PC-3 (cell line): ENCODE measurements at regions not wholly inside any gene's neighbourhood (a gene's known extent, or its start where the extent isn't known, plus 50 kb on each side); places are given as distances from the start of the nearest gene placed in this dataset.
A peak's percentile ranks its signal among the peaks of the same experiment; 100 is the strongest.

Experiments used
- ATAC-seq: fragments of 200-7000 bp; cut with Tn5 transposase; 2 replicates; pipeline ENCODE4 v1.9.1; 2020; ENCODE audit warnings: mild to moderate bottlenecking, moderate library complexity
- BruUV-seq: library from RNA; stranded (reverse); fragments of 400-500 nt; replicated peaks from 2 replicates; lab custom pipeline; 2021; lab: Mats Ljungman, UMichigan
- CTCF ChIA-PET: fragments of 300-600 bp; sonication (Branson Sonifier 250); formaldehyde crosslinking; loops from one replicate; lab custom pipeline; 2022; ENCODE audit warnings: antibody characterized with exemption; lab: Charles Lee
- POLR2A ChIA-PET: fragments of 300-600 bp; sonication (Branson Sonifier 250); formaldehyde crosslinking; loops from one replicate; lab custom pipeline; 2022; ENCODE audit warnings: antibody characterized with exemption; ENCODE audit not compliant: unreplicated experiment; lab: Charles Lee
- DNase-seq: peaks from one replicate; pipeline ENCODE4 v3.0.0-alpha.2; 2015
- H2AFZ ChIP-seq: fragments of 300-600 bp; sonication (generic); 2 replicates; pipeline ENCODE4 v1.6.0; 2016; ENCODE audit warnings: antibody characterized with exemption, low read length
- H3F3A ChIP-seq: fragments of 300-600 bp; sonication (generic); one replicate; pipeline ENCODE4 v1.6.0; 2017; ENCODE audit warnings: antibody characterized with exemption, low read length, control low read depth, mild to moderate bottlenecking; ENCODE audit not compliant: unreplicated experiment
- H3K27ac ChIP-seq: fragments of 300-600 bp; sonication (generic); 2 replicates; pipeline ENCODE4 v1.5.1; 2016; ENCODE audit warnings: mild to moderate bottlenecking, low read length
- H3K27me3 ChIP-seq: fragments of 300-600 bp; sonication (generic); 2 replicates; pipeline ENCODE4 v1.6.1; 2016; ENCODE audit warnings: low read length, mixed read lengths
- H3K36me3 ChIP-seq: fragments of 300-600 bp; sonication (generic); 2 replicates; pipeline ENCODE4 v1.6.1; 2016; ENCODE audit warnings: low read depth, mixed run types, low read length, mixed read lengths
- H3K4me1 ChIP-seq: fragments of 300-600 bp; sonication (generic); 2 replicates; pipeline ENCODE4 v1.5.1; 2016; ENCODE audit warnings: low read length; ENCODE audit not compliant: insufficient read depth
- H3K4me2 ChIP-seq: fragments of 300-600 bp; sonication (generic); 2 replicates; pipeline ENCODE4 v1.6.0; 2016; ENCODE audit warnings: low read length
- H3K4me3 ChIP-seq: fragments of 300-600 bp; sonication (generic); 2 replicates; pipeline ENCODE4 v1.5.1; 2016; ENCODE audit warnings: mild to moderate bottlenecking, low read length, mixed read lengths
- H3K79me2 ChIP-seq: fragments of 300-600 bp; sonication (generic); 2 replicates; pipeline ENCODE4 v1.6.1; 2017; ENCODE audit warnings: low read length, mixed read lengths
- H3K9ac ChIP-seq: fragments of 300-600 bp; sonication (generic); 2 replicates; pipeline ENCODE4 v1.6.0; 2016; ENCODE audit warnings: mild to moderate bottlenecking, low read length
- H3K9me2 ChIP-seq: fragments of 300-600 bp; sonication (generic); replicated peaks from 2 replicates; pipeline ENCODE4 v1.6.1; 2016; ENCODE audit warnings: mixed run types, low read length, mixed read lengths
- H3K9me3 ChIP-seq: fragments of 300-600 bp; sonication (generic); 2 replicates; pipeline ENCODE4 v1.6.1; 2016; ENCODE audit warnings: low read length, mixed read lengths
- H4K20me1 ChIP-seq: fragments of 300-600 bp; sonication (generic); 2 replicates; pipeline ENCODE4 v1.6.1; 2016; ENCODE audit warnings: low read length, mixed read lengths
- EZH2 ChIP-seq: fragments of 300-600 bp; sonication (generic); IDR thresholded peaks from one replicate; pipeline ENCODE4 v1.6.1; 2017; ENCODE audit warnings: antibody characterized with exemption, mild to moderate bottlenecking, low read length; ENCODE audit not compliant: unreplicated experiment
- EZH2phosphoT487 ChIP-seq: fragments of 300-600 bp; sonication (generic); IDR thresholded peaks from 2 replicates; pipeline ENCODE4 v1.6.1; 2018; ENCODE audit warnings: mild to moderate bottlenecking, antibody characterized with exemption, low read length, borderline replicate concordance
- intact Hi-C: fragments of 100-400 bp; cut with micrococcal nuclease; formaldehyde crosslinking; loops from 2 replicates; pipeline ENCODE4 v1.9.0; 2023
- TF ChIP-seq, protein P1 (sequence below): fragments of 300-600 bp; sonication (generic); conservative IDR thresholded peaks from 2 replicates; pipeline ENCODE4 v1.5.1; 2017; ENCODE audit warnings: antibody characterized with exemption, low read depth, mild to moderate bottlenecking, low read length

- no TSS peak for BruUV-seq
- Histone ChIP-seq H3K4me1 (no peaks in the 10 kb centered on the region), H3F3A (no peaks in the 10 kb centered on the region), H3K27ac (no peak overlapping the region), H3K36me3 (no peaks in the 10 kb centered on the region), H3K79me2 (no peaks in the 10 kb centered on the region), H3K4me2 (no peak overlapping the region), H3K9ac (no peak overlapping the region), H3K9me3 (no peaks in the 10 kb centered on the region), H4K20me1 (no peaks in the 10 kb centered on the region), H3K4me3 (no peak overlapping the region), H3K9me2 (no peaks in the 10 kb centered on the region), H3K27me3 (no peaks in the 10 kb centered on the region), H2AFZ (no peak overlapping the region)
- ChIA-PET CTCF (no interaction called here), POLR2A (no interaction called here)
- intact Hi-C loops = no loop called here
- TF ChIP-seq EZH2phosphoT487 = no peak
- TF ChIP-seq EZH2 = no peak
- TF ChIP-seq, protein P1, sequence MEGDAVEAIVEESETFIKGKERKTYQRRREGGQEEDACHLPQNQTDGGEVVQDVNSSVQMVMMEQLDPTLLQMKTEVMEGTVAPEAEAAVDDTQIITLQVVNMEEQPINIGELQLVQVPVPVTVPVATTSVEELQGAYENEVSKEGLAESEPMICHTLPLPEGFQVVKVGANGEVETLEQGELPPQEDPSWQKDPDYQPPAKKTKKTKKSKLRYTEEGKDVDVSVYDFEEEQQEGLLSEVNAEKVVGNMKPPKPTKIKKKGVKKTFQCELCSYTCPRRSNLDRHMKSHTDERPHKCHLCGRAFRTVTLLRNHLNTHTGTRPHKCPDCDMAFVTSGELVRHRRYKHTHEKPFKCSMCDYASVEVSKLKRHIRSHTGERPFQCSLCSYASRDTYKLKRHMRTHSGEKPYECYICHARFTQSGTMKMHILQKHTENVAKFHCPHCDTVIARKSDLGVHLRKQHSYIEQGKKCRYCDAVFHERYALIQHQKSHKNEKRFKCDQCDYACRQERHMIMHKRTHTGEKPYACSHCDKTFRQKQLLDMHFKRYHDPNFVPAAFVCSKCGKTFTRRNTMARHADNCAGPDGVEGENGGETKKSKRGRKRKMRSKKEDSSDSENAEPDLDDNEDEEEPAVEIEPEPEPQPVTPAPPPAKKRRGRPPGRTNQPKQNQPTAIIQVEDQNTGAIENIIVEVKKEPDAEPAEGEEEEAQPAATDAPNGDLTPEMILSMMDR = no peak
- ATAC-seq = no peak
- DNase-seq = no peak
Measured at GRCh38 chr5:28483327-28484025, 1445.1 kb upstream of the CDH9 start.

- Histone ChIP-seq H3K4me3 (no peak overlapping the region), H3K79me2 (no peaks in the 10 kb centered on the region), H4K20me1 (no peaks in the 10 kb centered on the region), H3K4me2 (no peak overlapping the region), H3K4me1 (no peaks in the 10 kb centered on the region), H2AFZ (no peak overlapping the region), H3K9me2 (no peaks in the 10 kb centered on the region), H3K27ac (no peak overlapping the region), H3K9me3 (no peaks in the 10 kb centered on the region), H3K36me3 (no peaks in the 10 kb centered on the region), H3F3A (no peaks in the 10 kb centered on the region), H3K9ac (no peak overlapping the region), H3K27me3 (no peaks in the 10 kb centered on the region)
- ATAC-seq (peak; percentile 86), DNase-seq (peak; percentile 75)
- intact Hi-C loops = loop anchor here (1.0 to 10.0 kb wide), 6 partner anchors 103 to 1449 kb away; no protein-coding TSS in a partner anchor
- CTCF ChIA-PET = interaction anchor here (0.8 kb wide), 1 partner anchor 293 kb away, joined by 4 read pairs; no protein-coding TSS in a partner anchor
- no peak for TF ChIP-seq EZH2
- TF ChIP-seq EZH2phosphoT487 = no peak
- TF ChIP-seq, protein P1 = peak; percentile 80
- no TSS peak for BruUV-seq
- POLR2A ChIA-PET = no interaction called here
Measured at GRCh38 chr5:28473531-28474107, 1435.2 kb upstream of the CDH9 start.

- Histone ChIP-seq H3K4me1 (no peaks in the 10 kb centered on the region), H3K27me3 (no peaks in the 10 kb centered on the region), H4K20me1 (no peaks in the 10 kb centered on the region), H3K79me2 (no peaks in the 10 kb centered on the region), H3K36me3 (no peaks in the 10 kb centered on the region), H3K9me3 (no peaks in the 10 kb centered on the region), H3K4me2 (no peak overlapping the region), H2AFZ (no peak overlapping the region; the same call in 1 of the 2 replicates), H3K9ac (no peak overlapping the region), H3F3A (no peaks in the 10 kb centered on the region), H3K27ac (no peak overlapping the region), H3K4me3 (no peak overlapping the region), H3K9me2 (no peaks in the 10 kb centered on the region)
- DNase-seq = no peak
- POLR2A ChIA-PET = no interaction called here
- intact Hi-C loops = no loop called here
- TF ChIP-seq EZH2phosphoT487 (no peak), EZH2 (no peak)
- TF ChIP-seq, protein P1 = no peak
- CTCF ChIA-PET = no interaction called here
- ATAC-seq = no peak
- BruUV-seq = no TSS peak
Measured at GRCh38 chr5:28468166-28468565, 1429.8 kb upstream of the CDH9 start.
